Stimulated activated CD8-positive, alpha-beta memory T cell treated with anti-CD3 and anti-CD28 coated beads, Interleukin-15, amount 100 ng/mL, for 48 hours (primary cell): ENCODE measurements at regions not wholly inside any gene's neighbourhood (a gene's known extent, or its start where the extent isn't known, plus 50 kb on each side); places are given as distances from the start of the nearest gene placed in this dataset.

Experiments
- DNase-seq, 2 donors: peaks; one replicate each; pipeline ENCODE4 v3.0.0-alpha.2; 2020; ENCODE audit warnings: low read depth in 2 of 2

- no peak for DNase-seq
These were observed 712.8 kb downstream of the CDH8 start for GRCh38 chr16:61323456-61323855.

DNA sequence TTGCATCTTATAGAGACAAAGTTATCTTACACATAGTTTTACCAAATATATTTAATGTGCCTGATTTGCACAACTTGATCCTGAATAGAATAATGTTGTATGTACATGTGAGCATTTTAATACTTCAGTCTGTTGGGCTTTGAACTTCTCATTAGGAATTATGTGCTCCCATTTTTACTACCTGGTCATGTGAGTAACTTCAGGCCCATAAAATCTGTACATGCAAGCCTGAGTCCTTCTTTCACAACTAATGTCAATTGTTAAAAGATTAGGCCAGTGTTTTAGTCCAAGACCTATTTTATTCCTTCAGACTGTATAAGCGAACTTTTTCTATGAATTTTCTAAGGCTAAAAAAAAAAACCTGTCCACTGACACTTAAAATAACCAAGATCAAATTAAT lies 715.4 kb downstream of the CDH8 start:
- DNase-seq, result no peak

DNA sequence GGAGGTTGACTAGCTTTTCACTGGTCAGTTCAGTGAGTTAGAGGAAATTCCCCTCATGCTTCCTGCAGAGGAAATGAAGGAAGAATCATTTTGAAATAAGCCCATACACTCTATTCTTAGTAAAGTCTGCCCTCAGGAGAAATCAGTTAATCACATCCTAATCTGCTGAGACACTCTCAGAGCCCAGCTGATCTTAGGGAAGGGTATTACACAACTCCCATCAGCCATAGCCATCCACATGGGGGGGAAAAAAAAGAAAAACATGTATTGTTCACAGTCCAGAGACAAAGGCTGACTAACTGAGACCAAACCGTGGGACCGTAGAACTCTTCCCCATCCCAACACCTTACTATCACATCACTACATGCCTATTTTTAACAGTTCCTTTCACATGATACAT lies 722.3 kb downstream of the CDH8 start:
- no peak for DNase-seq

DNA sequence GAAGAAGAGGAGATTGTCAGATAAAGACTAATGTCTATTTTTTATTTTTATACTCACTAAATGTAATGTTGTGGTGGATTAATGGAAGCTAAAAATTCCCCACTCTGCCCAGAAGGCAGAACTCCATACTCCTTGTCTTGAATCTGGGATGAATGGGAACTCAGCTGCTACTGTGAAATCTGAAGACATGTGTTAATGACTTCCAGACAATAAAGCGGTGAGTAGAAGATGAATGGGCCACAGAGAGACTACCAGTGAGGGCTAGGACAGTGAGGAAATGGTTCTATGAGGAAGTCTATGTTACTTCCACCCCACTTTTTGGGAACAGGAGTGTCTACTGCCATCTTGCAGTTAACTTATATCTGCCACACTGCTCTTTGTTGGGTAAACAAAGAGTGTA lies 726.9 kb downstream of the CDH8 start:
- no peak for DNase-seq

DNA sequence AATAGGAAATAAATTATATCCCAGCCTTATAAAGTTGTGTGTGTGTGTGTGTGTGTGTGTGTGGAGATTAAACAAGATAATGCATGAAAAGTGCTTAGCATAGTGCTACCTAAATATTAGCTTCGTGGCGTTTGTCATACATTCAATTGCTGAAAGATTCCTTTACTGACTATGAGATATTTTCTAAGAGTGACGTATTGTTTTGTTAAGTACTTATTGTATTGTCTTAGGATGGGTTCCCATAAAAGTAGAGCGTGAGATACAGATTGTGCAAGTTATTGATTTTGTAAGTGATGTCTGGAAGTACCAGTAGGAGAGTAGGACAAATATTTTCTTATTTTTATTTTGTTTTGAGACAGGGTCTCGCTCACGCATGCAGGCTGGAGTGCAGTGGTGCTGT lies 730.0 kb downstream of the CDH8 start:
- DNase-seq, result no peak

DNA sequence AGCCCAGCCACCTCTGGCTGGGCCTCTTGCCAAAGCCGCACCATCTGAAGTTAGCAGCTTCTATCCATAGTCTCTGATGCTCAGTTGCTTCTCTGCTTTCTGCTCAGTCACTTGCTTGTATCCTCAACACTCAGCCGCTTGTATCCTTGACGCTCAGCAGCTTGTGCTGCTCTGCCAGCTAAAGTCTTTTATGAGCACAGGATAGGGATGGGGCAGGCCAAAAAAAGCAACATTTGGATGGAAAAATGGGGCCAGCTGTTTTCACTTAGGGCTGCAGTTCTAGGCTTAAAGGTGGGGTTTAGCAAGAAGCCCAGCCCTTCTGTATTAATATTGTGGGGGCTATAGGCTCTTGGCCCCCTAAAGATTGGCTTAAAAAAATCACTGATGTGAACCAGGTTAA lies 739.4 kb downstream of the CDH8 start:
- DNase-seq, result no peak

DNA sequence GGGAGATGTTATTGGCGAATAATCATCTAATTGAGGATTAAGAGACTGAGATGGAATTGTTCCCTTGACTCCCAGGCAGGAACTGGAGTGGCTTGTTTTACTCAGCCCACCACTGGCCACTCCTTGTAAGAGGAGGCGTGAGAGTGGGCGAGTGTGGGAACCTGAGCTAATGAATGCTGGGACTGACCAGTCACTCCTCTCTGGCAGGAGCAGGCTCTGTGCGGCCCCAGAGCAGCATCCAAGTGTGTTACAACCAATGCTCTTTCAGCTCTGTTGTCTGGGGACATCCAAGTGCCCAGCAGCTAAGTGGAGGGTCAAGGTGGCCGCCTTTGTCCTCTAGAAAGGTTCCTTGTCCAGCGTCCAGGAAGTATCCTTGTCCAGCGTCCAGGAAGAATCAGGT lies 739.9 kb downstream of the CDH8 start:
- no peak for DNase-seq

DNA sequence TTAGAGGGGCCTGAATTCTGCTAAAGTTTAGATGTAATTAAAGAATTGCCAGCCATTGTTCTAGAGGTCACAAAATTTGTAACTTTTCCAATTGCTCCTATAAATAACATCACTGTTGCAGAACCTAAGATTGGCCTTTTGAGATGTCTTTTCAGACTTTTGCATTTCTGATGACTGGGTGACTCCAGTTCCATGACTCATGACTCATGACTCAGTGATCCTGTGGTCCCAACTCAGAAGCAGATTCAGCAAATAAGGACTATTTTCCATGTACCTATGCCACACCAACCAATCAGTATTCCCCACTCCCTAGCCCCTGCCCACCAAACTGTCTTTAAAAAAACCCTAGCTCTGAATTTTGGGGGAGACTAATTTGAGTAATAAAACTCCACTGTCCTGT lies 740.9 kb downstream of the CDH8 start:
- DNase-seq, result no peak

DNA sequence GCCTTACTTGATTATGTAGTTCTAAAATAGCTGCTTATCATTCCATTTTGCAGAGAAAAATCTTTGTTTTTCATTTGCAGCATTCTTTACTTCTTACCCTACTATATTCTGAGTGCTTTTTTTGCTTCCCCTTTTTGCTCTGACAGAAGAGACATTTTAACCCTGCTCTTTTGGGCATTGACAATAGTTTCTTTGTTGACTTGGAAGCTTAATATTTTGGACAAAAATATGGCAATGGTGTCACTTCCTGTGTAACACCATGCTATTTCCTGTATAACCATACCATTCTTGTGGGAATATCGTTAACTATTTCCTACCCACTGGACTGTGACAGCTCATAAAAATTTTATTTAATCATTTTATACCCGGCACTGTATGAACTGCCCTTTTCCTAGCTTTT lies 747.1 kb downstream of the CDH8 start:
- no peak for DNase-seq

- DNase-seq, result no peak
These were observed 758.4 kb downstream of the CDH8 start for GRCh38 chr16:61277849-61278248.

- no peak for DNase-seq
These were observed 762.0 kb downstream of the CDH8 start for GRCh38 chr16:61274211-61274610.

DNA sequence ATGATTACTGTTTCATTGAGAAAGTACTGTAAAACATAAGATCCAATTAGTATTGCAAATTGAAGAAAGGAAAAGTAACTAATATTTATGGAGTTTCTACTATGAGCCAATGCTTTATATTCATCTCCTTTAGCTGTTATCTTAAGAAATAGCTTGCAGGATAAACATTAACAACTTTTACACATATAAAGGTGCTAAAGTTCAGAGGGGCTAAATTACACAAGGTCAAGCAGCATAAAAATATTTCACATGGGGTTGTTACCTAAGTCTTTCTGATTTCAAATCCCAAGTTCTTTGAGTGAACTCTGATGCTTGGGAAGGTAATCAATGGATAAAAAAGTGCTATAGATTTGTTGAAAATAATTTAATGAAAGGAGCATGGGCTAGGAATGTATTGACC lies 765.5 kb downstream of the CDH8 start:
- no peak for DNase-seq

GRCh38 chr16:61263400-61263799 lies 772.8 kb downstream of the CDH8 start:
- DNase-seq, result no peak

GRCh38 chr16:61261315-61261714 lies 774.9 kb downstream of the CDH8 start:
- DNase-seq, result no peak

GRCh38 chr16:61246592-61246991 lies 789.6 kb downstream of the CDH8 start:
- no peak for DNase-seq

- no peak for DNase-seq
These were observed 792.3 kb downstream of the CDH8 start for GRCh38 chr16:61243954-61244353.

GRCh38 chr16:61237884-61238485 lies 798.3 kb downstream of the CDH8 start:
- DNase-seq, result no peak

- DNase-seq, result no peak
These were observed 802.5 kb downstream of the CDH8 start for GRCh38 chr16:61233713-61234112.

GRCh38 chr16:61228371-61228770 lies 807.9 kb downstream of the CDH8 start:
- no peak for DNase-seq

- no peak for DNase-seq
These were observed 820.6 kb downstream of the CDH8 start for GRCh38 chr16:61215605-61216004.

DNA sequence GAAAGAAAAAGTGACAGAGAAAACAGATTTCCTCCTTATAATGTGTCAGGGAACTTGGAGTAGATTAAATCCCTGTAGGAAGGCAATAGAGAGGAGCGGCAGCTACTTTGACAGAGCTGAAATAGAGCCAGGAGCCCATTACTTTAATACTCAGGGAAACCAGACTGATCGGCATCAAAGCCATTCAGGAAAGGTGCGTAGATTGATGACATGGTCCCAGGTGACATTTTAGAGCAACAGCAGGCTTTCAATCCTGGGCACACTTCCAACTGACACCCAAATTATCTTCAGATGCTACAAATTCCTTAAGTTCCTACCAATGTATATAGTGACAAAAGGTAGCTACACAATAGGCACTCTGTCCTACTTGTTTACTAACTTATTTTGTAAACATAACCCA lies 821.5 kb downstream of the CDH8 start:
- DNase-seq, result no peak

GRCh38 chr16:61210076-61210475 lies 826.2 kb downstream of the CDH8 start:
- DNase-seq, result no peak

DNA sequence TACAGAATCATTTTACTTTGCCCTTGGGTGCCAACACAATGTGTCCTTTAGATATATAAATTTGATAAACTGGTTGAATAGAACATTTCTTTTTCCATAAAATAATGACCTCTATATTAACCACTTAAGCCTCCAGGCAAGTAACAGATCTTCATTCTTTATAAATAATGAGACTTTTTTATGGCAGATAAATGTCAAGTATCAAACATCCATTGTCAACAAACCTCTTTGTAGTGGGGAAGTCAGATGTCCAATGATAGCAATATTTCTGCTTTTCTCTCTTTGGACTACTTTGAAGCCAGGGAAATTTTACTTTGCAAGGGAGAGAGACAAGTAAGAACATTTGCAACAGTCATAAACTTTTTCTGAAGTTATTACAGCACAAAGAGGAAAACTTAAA lies 841.2 kb downstream of the CDH8 start:
- DNase-seq, result no peak

GRCh38 chr16:61194573-61194972 lies 841.7 kb downstream of the CDH8 start:
- DNase-seq, result no peak

DNA sequence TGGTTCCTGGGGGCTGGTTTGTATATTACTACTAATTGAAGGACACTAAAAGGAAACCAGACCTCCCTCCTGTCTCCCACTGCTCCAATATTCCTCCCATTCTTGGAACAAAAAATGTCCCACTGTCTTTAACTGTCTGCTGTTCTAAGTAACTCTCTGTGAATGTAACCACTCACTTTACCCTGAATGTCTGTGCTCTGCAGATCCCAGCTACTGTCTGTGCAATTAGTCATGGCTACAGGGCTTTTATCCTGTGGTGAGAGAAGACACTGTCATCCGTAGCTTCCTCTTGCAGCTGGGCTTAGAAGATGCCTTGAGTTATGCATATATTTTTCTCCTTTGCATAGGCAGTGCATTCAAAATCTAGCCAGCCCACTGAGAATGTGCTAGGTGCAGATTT lies 853.8 kb downstream of the CDH8 start:
- no peak for DNase-seq
